ENCODE measurements at regions not wholly inside any gene's neighbourhood (a gene's known extent, or its start where the extent isn't known, plus 50 kb on each side); places are given as distances from the start of the nearest gene placed in this dataset.

GRCh38 chr4:94395562-94395961 lies 52.9 kb upstream of the HPGDS start:
- in situ Hi-C loops (cut with MboI; ENCODE audit: low sequenced_read_pairs in 4 of 4), result loop anchor here in 1 of 4 donors (25.0 kb wide), 1 partner anchor 692 kb away; no protein-coding TSS in a partner anchor
- TF ChIP-seq POLR2A (IDR thresholded peaks at IDR 0.05) (no peak), CTCF (IDR thresholded peaks at IDR 0.05 in 4 of 5, conservative IDR thresholded peaks at IDR 0.05 in 1 of 5) (no peak)
- no peaks in the 10 kb centered on the region for H3K36me3 ChIP-seq

GRCh38 chr4:94396984-94397383 lies 54.3 kb upstream of the HPGDS start:
- in situ Hi-C loops (cut with MboI; ENCODE audit: low sequenced_read_pairs in 4 of 4), result loop anchor here in 1 of 4 donors (25.0 kb wide), 1 partner anchor 690 kb away; no protein-coding TSS in a partner anchor
- TF ChIP-seq POLR2A (IDR thresholded peaks at IDR 0.05) (no peak), CTCF (IDR thresholded peaks at IDR 0.05 in 4 of 5, conservative IDR thresholded peaks at IDR 0.05 in 1 of 5) (no peak)
- DNase-seq (no peak), ATAC-seq (no peak)
- H3K27me3 ChIP-seq, result no peaks in the 10 kb centered on the region
- no peaks in the 10 kb centered on the region for H3K36me3 ChIP-seq
- no peak overlapping the region for H3K27ac ChIP-seq
- H3K4me1 ChIP-seq, result no peaks in the 10 kb centered on the region
- H3K9me3 ChIP-seq, result no peaks in the 10 kb centered on the region
- intact Hi-C loops (cut with DNase I; ENCODE audit: low total_unique reads), result loop anchor here (10.0 kb wide), 1 partner anchor 62 kb away; no protein-coding TSS in a partner anchor
- no peak overlapping the region for H3K4me3 ChIP-seq

More at GRCh38 chr4:94395562-94395961, 52.9 kb upstream of the HPGDS start:
- DNase-seq (no peak), ATAC-seq (no peak)
- H3K4me1 ChIP-seq, result no peaks in the 10 kb centered on the region
- no peak overlapping the region for H3K27ac ChIP-seq
- intact Hi-C loops (cut with DNase I; ENCODE audit: low total_unique reads), result loop anchor here (10.0 kb wide), 1 partner anchor 61 kb away; no protein-coding TSS in a partner anchor
- no peak overlapping the region for H3K4me3 ChIP-seq
- H3K27me3 ChIP-seq, result no peaks in the 10 kb centered on the region
- H3K9me3 ChIP-seq, result no peaks in the 10 kb centered on the region

- intact Hi-C loops (cut with DNase I; ENCODE audit: low total_unique reads), result loop anchor here (10.0 kb wide), 1 partner anchor 63 kb away; no protein-coding TSS in a partner anchor
- no peak for DNase-seq
- Histone ChIP-seq H3K27ac (no peak overlapping the region), H3K36me3 (no peaks in the 10 kb centered on the region), H3K9me3 (no peaks in the 10 kb centered on the region), H3K4me1 (no peaks in the 10 kb centered on the region), H3K4me3 (no peak overlapping the region), H3K27me3 (no peaks in the 10 kb centered on the region)
- in situ Hi-C loops (cut with MboI; ENCODE audit: low sequenced_read_pairs in 4 of 4), result loop anchor here in 1 of 4 donors (25.0 kb wide), 1 partner anchor 690 kb away; no protein-coding TSS in a partner anchor
- TF ChIP-seq POLR2A (IDR thresholded peaks at IDR 0.05), result no peak
- TF ChIP-seq CTCF (IDR thresholded peaks at IDR 0.05 in 4 of 5, conservative IDR thresholded peaks at IDR 0.05 in 1 of 5), result no peak
- ATAC-seq, result no peak
Measured at GRCh38 chr4:94397635-94398034, 54.1 kb upstream of the PDLIM5 start.

GRCh38 chr4:94399277-94399676 lies 52.5 kb upstream of the PDLIM5 start:
- Histone ChIP-seq H3K27me3 (no peaks in the 10 kb centered on the region), H3K27ac (no peak overlapping the region), H3K9me3 (no peaks in the 10 kb centered on the region), H3K4me1 (peaks cover 0 to 3% of the 10 kb centered on the region in 2 donors), H3K4me3 (no peak overlapping the region), H3K36me3 (no peaks in the 10 kb centered on the region)
- ATAC-seq, result no peak
- in situ Hi-C loops (cut with MboI; ENCODE audit: low sequenced_read_pairs in 4 of 4), result loop anchor here in 1 of 4 donors (25.0 kb wide), 1 partner anchor 688 kb away; no protein-coding TSS in a partner anchor
- TF ChIP-seq CTCF (IDR thresholded peaks at IDR 0.05 in 4 of 5, conservative IDR thresholded peaks at IDR 0.05 in 1 of 5), result no peak
- no peak for TF ChIP-seq POLR2A (IDR thresholded peaks at IDR 0.05)
- DNase-seq, result no peak
- intact Hi-C loops (cut with DNase I; ENCODE audit: low total_unique reads), result loop anchor here (10.0 kb wide), 1 partner anchor 64 kb away; no protein-coding TSS in a partner anchor
